ENCODE measurements at regions not wholly inside any gene's neighbourhood (a gene's known extent, or its start where the extent isn't known, plus 50 kb on each side); places are given as distances from the start of the nearest gene placed in this dataset.
"Not testable (repeated sequence)": the region's sequence is repeated elsewhere in the genome, so short reads cannot be mapped to it uniquely, and the experiment has no call there.

DNA sequence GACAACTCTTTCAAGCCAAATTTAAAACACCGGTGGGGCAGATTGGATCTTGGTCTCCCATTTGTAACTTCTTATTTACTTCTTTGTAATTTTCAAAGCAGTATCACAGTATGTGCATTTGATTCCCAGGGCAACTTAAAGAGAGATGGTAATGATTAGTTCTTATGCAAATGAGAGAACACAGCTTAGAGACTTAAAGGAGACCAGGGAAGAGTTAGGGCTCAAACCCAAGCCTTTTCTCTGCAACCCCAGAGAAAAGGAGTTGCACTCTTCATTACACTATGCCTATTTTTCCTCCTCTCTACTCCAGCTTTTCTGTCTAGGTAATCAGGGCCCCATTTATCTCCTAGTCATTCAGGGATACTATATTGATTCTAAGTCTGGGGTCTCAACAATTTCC lies 237.8 kb upstream of the NMUR2 start:
- DNase-seq (ENCODE audit: low read depth in 2 of 2): no peak
- TF ChIP-seq, protein P1, sequence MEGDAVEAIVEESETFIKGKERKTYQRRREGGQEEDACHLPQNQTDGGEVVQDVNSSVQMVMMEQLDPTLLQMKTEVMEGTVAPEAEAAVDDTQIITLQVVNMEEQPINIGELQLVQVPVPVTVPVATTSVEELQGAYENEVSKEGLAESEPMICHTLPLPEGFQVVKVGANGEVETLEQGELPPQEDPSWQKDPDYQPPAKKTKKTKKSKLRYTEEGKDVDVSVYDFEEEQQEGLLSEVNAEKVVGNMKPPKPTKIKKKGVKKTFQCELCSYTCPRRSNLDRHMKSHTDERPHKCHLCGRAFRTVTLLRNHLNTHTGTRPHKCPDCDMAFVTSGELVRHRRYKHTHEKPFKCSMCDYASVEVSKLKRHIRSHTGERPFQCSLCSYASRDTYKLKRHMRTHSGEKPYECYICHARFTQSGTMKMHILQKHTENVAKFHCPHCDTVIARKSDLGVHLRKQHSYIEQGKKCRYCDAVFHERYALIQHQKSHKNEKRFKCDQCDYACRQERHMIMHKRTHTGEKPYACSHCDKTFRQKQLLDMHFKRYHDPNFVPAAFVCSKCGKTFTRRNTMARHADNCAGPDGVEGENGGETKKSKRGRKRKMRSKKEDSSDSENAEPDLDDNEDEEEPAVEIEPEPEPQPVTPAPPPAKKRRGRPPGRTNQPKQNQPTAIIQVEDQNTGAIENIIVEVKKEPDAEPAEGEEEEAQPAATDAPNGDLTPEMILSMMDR (IDR thresholded peaks at IDR 0.05; ENCODE audit: low read depth, low read length): no peak

DNA sequence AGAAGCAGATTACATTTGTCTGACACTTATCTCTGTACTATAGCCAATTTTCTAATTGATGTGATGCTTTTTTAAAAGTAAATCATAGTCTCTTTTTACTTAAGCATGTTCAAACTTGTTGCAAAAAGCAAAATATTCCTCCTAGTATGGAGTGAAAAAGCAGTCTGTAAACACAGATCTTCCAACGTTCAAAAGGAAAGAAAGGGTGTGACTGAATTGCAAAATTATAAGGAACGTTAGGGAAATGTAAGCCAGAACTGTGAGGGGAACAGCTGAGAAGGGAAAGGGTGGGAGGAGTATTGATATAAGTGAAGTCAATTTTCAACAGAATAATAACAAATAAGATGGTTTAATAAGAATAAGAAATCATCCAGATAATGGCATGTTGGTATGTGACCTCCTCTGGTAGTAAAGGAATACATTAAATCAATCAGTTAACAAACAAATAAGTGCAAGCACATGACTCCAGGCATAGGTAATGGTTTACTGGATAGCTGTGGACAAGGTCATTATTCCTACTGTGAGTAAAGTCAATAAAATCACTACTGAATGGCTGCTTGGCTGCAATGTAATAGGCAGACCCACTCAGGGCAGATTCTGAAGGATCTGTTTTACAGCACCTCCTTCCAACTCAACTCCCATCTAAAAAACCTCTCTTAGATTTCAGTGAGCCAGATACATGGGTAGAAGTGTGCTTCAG lies 239.1 kb upstream of the NMUR2 start:
- TF ChIP-seq, protein P1 (IDR thresholded peaks at IDR 0.05; ENCODE audit: low read depth, low read length): no peak
- DNase-seq (ENCODE audit: low read depth in 2 of 2): no peak
- no peak overlapping the region for H3K4me3 ChIP-seq (replicated peaks in 1 of 2; ENCODE audit: low read depth in 2 of 2, low read length in 2 of 2)

More for the DNA sequence above, 237.8 kb upstream of the NMUR2 start:
- H3K4me3 ChIP-seq (replicated peaks in 1 of 2; ENCODE audit: low read depth in 2 of 2, low read length in 2 of 2): no peak overlapping the region

DNA sequence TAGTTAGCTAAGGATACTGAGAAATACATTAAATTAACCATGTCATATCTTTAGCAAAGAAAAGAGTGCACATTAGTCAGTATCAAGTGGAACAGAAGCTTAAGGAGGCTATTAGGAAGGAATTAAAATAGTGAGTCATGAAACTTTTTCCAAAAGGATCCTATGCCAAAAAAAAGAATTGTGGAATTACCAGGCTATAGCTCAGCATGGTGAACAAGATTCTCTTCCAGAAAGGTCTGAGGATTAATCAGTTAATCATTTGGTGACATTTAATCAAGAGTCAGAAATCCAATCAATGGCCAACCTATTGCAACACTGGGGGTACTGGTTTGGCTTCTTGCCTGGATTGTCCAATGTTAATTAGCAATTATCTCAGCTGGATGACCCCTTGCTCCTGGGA lies 244.5 kb upstream of the NMUR2 start:
- TF ChIP-seq, protein P1 (IDR thresholded peaks at IDR 0.05; ENCODE audit: low read depth, low read length): no peak
- DNase-seq (ENCODE audit: low read depth in 2 of 2): no peak
- H3K4me3 ChIP-seq (replicated peaks in 1 of 2; ENCODE audit: low read depth in 2 of 2, low read length in 2 of 2): no peak overlapping the region

DNA sequence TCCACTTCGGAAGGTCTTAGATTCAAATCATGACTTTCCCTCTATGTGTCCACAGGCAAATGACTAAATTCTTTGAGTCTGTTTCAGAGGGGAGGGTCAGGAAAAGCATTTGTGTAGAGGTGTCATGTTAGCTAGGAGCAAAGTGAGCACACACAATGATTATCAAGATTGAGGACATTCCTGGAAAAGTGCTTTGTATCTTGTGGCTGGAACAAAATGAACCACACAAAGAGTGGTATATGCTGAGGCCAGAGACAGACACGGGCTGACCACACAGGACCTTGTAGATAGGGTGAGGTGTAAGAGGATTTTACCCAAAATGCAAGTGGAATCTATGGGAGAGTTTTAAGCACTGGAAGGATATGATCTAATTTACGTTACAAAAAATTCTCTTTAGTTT lies 245.3 kb upstream of the NMUR2 start:
- DNase-seq (ENCODE audit: low read depth in 2 of 2): no peak
- TF ChIP-seq, protein P1 (IDR thresholded peaks at IDR 0.05; ENCODE audit: low read depth, low read length): no peak
- H3K4me3 ChIP-seq (replicated peaks in 1 of 2; ENCODE audit: low read depth in 2 of 2, low read length in 2 of 2): no peak overlapping the region

DNA sequence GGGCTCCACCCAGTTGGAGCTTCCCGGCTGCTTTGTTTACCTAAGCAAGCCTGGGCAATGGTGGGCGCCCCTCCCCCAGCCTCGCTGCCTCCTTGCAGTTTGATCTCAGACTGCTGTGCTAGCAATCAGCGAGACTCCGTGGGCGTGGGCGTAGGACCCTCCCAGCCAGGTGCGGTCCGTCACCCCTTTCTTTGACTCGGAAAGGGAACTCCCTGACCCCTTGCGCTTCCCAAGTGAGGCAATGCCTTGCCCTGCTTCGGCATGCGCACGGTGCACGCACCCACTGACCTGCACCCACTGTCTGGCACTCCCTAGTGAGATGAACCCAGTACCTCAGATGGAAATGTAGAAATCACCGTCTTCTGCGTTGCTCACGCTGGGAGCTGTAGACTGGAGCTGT lies 254.4 kb upstream of the NMUR2 start:
- not testable (repeated sequence) for DNase-seq (ENCODE audit: low read depth in 2 of 2); H3K4me3 ChIP-seq (replicated peaks in 1 of 2; ENCODE audit: low read depth in 2 of 2, low read length in 2 of 2)

DNA sequence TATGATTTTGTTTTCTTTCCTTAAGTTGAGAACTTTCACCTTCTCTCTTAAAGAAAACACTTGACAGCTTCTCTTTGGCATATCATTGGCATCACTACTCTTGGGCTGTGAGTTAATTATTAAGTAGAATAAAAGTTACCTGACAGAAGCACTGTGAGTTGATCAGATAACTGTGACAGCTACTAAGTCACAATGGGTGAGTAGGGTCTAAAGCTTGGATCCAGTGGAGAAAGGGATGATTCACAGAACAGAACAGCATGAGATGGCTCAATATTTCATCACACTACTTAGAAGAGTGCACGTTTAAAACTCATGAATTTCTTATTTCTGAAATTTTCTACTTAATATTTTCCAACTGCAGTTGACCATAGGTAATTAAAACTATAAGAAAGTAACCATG lies 268.5 kb upstream of the NMUR2 start:
- DNase-seq (ENCODE audit: low read depth in 2 of 2): no peak
- H3K4me3 ChIP-seq (replicated peaks in 1 of 2; ENCODE audit: low read depth in 2 of 2, low read length in 2 of 2): no peak overlapping the region
- TF ChIP-seq, protein P1 (IDR thresholded peaks at IDR 0.05; ENCODE audit: low read depth, low read length): no peak

DNA sequence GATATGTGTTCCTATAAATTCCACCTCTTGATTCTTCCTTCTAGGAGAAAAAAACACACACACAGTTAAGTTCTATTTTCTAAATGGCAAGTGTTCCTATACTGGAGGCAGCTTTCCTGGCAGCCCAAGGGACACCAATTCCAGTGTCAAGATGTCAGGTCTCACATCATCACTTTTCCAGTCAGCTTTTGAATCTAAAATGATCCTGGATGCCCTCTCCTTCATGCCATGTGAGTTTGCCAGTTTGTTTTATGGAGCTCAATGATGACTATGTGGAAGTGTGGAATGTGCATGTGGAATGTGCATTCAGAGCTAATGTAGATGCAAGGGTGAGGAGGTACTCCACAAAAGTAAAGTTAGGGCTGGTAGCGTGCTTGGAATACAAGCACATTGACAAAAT lies 269.3 kb upstream of the NMUR2 start:
- H3K4me3 ChIP-seq (replicated peaks in 1 of 2; ENCODE audit: low read depth in 2 of 2, low read length in 2 of 2): no peak overlapping the region

More for the DNA sequence above, 269.3 kb upstream of the NMUR2 start:
- no peak for DNase-seq (ENCODE audit: low read depth in 2 of 2)
- TF ChIP-seq, protein P1 (IDR thresholded peaks at IDR 0.05; ENCODE audit: low read depth, low read length): no peak
